ENCODE measurements at regions not wholly inside any gene's neighbourhood (a gene's known extent, or its start where the extent isn't known, plus 50 kb on each side); places are given as distances from the start of the nearest gene placed in this dataset.

DNA sequence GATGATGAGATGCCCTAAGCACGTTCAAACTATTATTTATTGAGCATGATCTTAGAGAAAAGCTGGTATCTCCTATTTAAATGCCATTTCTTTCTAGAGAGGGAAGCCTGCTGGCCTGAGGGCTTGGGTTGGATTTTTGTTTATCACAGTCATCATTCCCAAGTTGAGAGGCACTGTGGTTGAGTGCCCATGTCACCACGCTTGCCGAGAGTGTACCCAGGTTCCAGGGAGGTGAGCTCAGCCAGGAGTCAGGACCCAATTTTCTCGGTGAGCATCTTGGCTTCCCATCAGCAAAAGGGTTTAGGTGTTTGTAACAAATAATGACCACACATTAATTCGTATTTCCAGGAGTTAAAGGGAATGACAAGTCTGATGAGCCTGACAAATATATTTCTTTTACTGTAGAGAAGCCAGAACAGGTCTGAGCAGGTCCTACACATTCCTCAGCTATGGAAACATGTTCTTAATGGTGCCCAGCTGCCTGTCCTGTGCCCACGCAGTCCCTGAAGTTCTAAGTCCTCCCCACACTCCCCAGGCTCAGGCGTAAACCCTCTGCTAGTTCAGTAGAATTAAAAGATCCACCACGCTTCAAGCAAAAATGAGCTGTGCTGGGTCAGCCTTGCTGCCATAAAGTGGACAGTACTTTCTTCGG, 258.9 kb upstream of the IRX2 start:
- H3K36me3 Mint-ChIP-seq, result no peaks in the 10 kb centered on the region
- no peaks in the 10 kb centered on the region for H3K4me1 Mint-ChIP-seq
- no peaks in the 10 kb centered on the region for H3K27me3 Mint-ChIP-seq
- no peak overlapping the region for H3K4me3 Mint-ChIP-seq
- H3K27ac Mint-ChIP-seq, result no peak overlapping the region
- H3K9me3 Mint-ChIP-seq, result no peaks in the 10 kb centered on the region

- Mint-ChIP-seq H3K9me3 (no peaks in the 10 kb centered on the region), H3K4me1 (no peaks in the 10 kb centered on the region), H3K27ac (no peak overlapping the region), H3K36me3 (no peaks in the 10 kb centered on the region), H3K4me3 (no peak overlapping the region), H3K27me3 (no peaks in the 10 kb centered on the region)
Measured at GRCh38 chr5:3009605-3010004, 258.1 kb upstream of the IRX2 start.

GRCh38 chr5:3007577-3007976, 256.1 kb upstream of the IRX2 start:
- Mint-ChIP-seq H3K36me3 (no peaks in the 10 kb centered on the region), H3K4me1 (no peaks in the 10 kb centered on the region), H3K27me3 (no peaks in the 10 kb centered on the region), H3K27ac (no peak overlapping the region), H3K4me3 (no peak overlapping the region), H3K9me3 (no peaks in the 10 kb centered on the region)

- Mint-ChIP-seq H3K27me3 (no peaks in the 10 kb centered on the region), H3K4me3 (no peak overlapping the region), H3K27ac (no peak overlapping the region), H3K9me3 (no peaks in the 10 kb centered on the region), H3K36me3 (no peaks in the 10 kb centered on the region), H3K4me1 (no peaks in the 10 kb centered on the region)
Measured at GRCh38 chr5:3006961-3007551, 255.6 kb upstream of the IRX2 start.

DNA sequence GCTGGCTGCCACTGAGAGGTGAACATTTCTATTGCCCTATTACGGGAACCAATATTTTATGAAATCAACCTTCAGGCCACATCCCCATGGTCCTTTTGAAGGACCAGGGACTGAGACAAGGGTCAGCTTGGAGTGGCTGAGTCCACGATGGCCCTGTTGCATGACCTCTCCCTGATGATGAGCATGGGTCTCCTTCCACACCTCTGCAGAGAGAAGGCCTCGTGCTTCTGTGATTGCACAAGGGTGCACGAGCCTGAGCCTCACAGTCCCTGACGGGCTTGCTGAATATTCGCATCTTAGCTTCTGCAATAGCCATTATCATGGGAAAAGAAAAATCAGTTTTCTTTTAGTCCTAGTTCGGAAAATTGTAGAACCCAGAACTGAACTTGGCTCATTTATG, 255.0 kb upstream of the IRX2 start:
- no peak overlapping the region for H3K27ac Mint-ChIP-seq

DNA sequence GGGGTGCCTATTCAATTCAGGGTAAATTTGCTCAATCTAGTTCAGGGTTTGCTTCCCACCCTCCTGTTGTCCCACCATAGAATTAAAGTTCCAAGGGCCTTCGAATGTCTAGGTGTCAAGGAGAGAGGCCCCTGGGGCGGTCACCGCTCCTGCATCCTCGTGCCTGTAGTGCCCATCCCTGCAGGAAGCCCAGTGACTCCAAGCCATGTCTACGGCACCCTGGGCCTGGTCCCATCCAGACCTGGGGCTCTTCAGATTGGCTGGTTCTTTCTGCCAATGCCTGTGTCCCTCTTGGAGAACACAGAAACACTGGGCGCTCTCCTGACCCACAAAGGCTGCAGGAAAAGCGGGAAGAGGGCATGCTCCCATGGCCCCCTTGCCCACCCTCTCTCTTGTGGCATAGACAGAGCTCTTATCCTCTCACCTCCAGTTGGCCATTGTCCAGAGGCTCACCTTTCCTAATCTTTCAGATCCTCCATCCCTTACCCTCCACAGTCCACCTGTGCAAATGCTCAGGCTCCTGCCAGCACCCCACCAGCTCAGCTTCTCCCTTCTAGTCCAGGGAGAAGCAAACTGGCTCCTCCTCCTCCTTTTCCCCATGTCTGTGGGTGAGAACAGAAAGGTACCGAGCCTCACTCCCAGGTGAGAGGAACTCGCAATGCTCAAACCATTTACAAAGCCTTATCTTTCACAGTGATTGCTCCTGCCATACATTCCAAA, 253.0 kb upstream of the IRX2 start:
- Mint-ChIP-seq H3K4me3 (no peak overlapping the region), H3K27ac (no peak overlapping the region), H3K9me3 (no peaks in the 10 kb centered on the region), H3K4me1 (no peaks in the 10 kb centered on the region), H3K27me3 (no peaks in the 10 kb centered on the region), H3K36me3 (no peaks in the 10 kb centered on the region)

More for the DNA sequence above, 255.0 kb upstream of the IRX2 start:
- Mint-ChIP-seq H3K4me1 (no peaks in the 10 kb centered on the region), H3K4me3 (no peak overlapping the region), H3K27me3 (no peaks in the 10 kb centered on the region), H3K9me3 (no peaks in the 10 kb centered on the region), H3K36me3 (no peaks in the 10 kb centered on the region)

- no peaks in the 10 kb centered on the region for H3K36me3 Mint-ChIP-seq
- H3K9me3 Mint-ChIP-seq, result no peaks in the 10 kb centered on the region
- no peaks in the 10 kb centered on the region for H3K27me3 Mint-ChIP-seq
- H3K4me1 Mint-ChIP-seq, result no peaks in the 10 kb centered on the region
- H3K27ac Mint-ChIP-seq, result no peak overlapping the region
- H3K4me3 Mint-ChIP-seq, result no peak overlapping the region
Measured at GRCh38 chr5:3002230-3002629, 250.8 kb upstream of the IRX2 start.

- Mint-ChIP-seq H3K36me3 (no peaks in the 10 kb centered on the region), H3K4me3 (no peak overlapping the region), H3K27me3 (no peaks in the 10 kb centered on the region), H3K27ac (no peak overlapping the region), H3K9me3 (no peaks in the 10 kb centered on the region), H3K4me1 (no peaks in the 10 kb centered on the region)
Measured at GRCh38 chr5:3000631-3001030, 249.2 kb upstream of the IRX2 start.

GRCh38 chr5:2999926-3000325, 248.4 kb upstream of the IRX2 start:
- H3K27ac Mint-ChIP-seq, result no peak overlapping the region
- H3K4me1 Mint-ChIP-seq, result no peaks in the 10 kb centered on the region
- H3K27me3 Mint-ChIP-seq, result no peaks in the 10 kb centered on the region
- H3K9me3 Mint-ChIP-seq, result no peaks in the 10 kb centered on the region
- no peaks in the 10 kb centered on the region for H3K36me3 Mint-ChIP-seq
- H3K4me3 Mint-ChIP-seq, result no peak overlapping the region

GRCh38 chr5:2998106-2998505, 246.6 kb upstream of the IRX2 start:
- Mint-ChIP-seq H3K36me3 (no peaks in the 10 kb centered on the region), H3K4me1 (no peaks in the 10 kb centered on the region), H3K27ac (no peak overlapping the region), H3K4me3 (no peak overlapping the region), H3K9me3 (no peaks in the 10 kb centered on the region), H3K27me3 (no peaks in the 10 kb centered on the region)

DNA sequence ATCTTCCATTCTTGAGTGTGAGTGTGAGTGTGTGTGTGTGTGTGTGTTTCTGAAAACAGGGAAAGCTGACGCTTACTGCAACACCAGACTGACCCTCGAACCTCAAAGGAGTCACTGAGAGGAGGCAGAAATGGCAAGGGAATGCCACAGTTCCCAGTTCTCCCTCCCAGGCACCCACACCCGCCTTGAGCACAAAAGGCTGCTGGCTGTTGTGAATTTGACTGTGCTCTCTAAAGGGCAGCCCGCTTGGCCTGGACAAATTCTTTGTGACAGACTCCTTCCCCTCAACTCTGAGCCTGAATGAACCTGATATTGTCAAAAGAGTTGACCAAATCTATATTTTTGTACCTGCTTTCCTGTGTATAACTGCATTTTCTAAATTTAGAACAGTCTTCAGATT, 245.7 kb upstream of the IRX2 start:
- H3K27ac Mint-ChIP-seq, result no peak overlapping the region
- H3K27me3 Mint-ChIP-seq, result no peaks in the 10 kb centered on the region

GRCh38 chr5:2996687-2997086, 245.2 kb upstream of the IRX2 start:
- Mint-ChIP-seq H3K4me3 (no peak overlapping the region), H3K36me3 (no peaks in the 10 kb centered on the region), H3K4me1 (no peaks in the 10 kb centered on the region), H3K9me3 (no peaks in the 10 kb centered on the region), H3K27me3 (no peaks in the 10 kb centered on the region), H3K27ac (no peak overlapping the region)

More for the DNA sequence above, 245.7 kb upstream of the IRX2 start:
- no peaks in the 10 kb centered on the region for H3K4me1 Mint-ChIP-seq
- no peaks in the 10 kb centered on the region for H3K36me3 Mint-ChIP-seq
- H3K9me3 Mint-ChIP-seq, result no peaks in the 10 kb centered on the region
- no peak overlapping the region for H3K4me3 Mint-ChIP-seq

DNA sequence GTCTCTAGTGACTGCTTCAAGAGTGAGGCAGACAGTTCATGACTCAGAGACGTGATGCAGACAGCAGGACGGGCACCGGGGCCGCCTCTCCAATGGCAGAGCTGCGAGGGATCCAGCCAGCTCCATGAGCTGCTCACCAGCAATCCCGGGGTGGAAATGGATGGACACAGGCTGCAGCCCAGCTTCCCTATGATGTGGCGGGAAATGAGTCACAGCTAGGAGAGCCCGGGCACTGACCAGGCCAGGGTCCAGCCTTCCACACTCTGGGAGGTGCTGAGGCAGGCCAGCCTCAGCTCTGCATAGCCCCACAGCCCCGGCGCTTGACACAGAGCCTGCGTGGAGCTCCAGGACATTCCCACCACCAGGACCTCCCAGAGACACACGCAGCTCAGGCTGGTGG, 244.8 kb upstream of the IRX2 start:
- H3K36me3 Mint-ChIP-seq, result no peaks in the 10 kb centered on the region
- no peak overlapping the region for H3K4me3 Mint-ChIP-seq
- H3K9me3 Mint-ChIP-seq, result no peaks in the 10 kb centered on the region
- no peaks in the 10 kb centered on the region for H3K4me1 Mint-ChIP-seq
- H3K27ac Mint-ChIP-seq, result no peak overlapping the region
- no peaks in the 10 kb centered on the region for H3K27me3 Mint-ChIP-seq

- Mint-ChIP-seq H3K27me3 (no peaks in the 10 kb centered on the region), H3K36me3 (no peaks in the 10 kb centered on the region), H3K27ac (no peak overlapping the region), H3K4me3 (no peak overlapping the region), H3K4me1 (no peaks in the 10 kb centered on the region), H3K9me3 (no peaks in the 10 kb centered on the region)
Measured at GRCh38 chr5:2995667-2996066, 244.2 kb upstream of the IRX2 start.

DNA sequence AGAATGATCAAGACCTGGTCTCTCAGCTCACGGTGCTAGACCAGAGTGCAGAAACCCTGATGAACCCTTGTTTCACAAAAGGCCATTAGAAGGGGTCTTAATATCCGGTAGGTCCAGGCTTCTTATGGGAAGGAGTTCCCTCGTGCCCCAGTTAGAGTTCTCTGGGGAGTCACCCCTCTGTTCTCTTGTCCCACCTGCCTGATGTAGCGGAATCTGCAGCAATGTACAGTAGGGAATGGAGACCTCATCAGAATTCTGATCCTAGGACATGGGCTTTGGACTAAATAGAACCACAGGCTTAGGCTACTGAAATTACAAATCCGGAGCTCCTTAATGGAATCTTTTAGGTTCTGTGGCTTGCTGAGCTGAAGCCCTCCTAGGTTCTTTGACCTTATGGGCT, 243.6 kb upstream of the IRX2 start:
- H3K4me3 Mint-ChIP-seq, result no peak overlapping the region
- H3K27me3 Mint-ChIP-seq, result no peaks in the 10 kb centered on the region
- H3K27ac Mint-ChIP-seq, result no peak overlapping the region
- no peaks in the 10 kb centered on the region for H3K9me3 Mint-ChIP-seq
- H3K36me3 Mint-ChIP-seq, result no peaks in the 10 kb centered on the region
- H3K4me1 Mint-ChIP-seq, result no peaks in the 10 kb centered on the region

- Mint-ChIP-seq H3K36me3 (no peaks in the 10 kb centered on the region), H3K4me3 (no peak overlapping the region)
Measured at GRCh38 chr5:2993771-2994170, 242.3 kb upstream of the IRX2 start.

More at GRCh38 chr5:2993771-2994170, 242.3 kb upstream of the IRX2 start:
- Mint-ChIP-seq H3K4me1 (no peaks in the 10 kb centered on the region), H3K27ac (no peak overlapping the region), H3K9me3 (no peaks in the 10 kb centered on the region), H3K27me3 (no peaks in the 10 kb centered on the region)

All from activated naive CD4-positive, alpha-beta T cell treated with anti-CD3 and anti-CD28 coated beads, Interleukin-2, amount 50 U/mL, for 24 hours (primary cell).